HG03521 (cell line): ENCODE measurements at regions not wholly inside any gene's neighbourhood (a gene's known extent, or its start where the extent isn't known, plus 50 kb on each side); places are given as distances from the start of the nearest gene placed in this dataset.

ENCODE experiments used
- ATAC-seq: cut with Tn5 transposase; IDR thresholded peaks from one replicate; pipeline ENCODE4 v1.9.1; 2021; ENCODE audit warnings: mild to moderate bottlenecking, moderate library complexity; ENCODE audit not compliant: unreplicated experiment

GRCh38 chr12:127078577-127079350 is 1188.2 kb upstream of the TMEM132C start:
- ATAC-seq = no peak

GRCh38 chr12:127079636-127080035 is 1187.3 kb upstream of the TMEM132C start:
- ATAC-seq = no peak

DNA sequence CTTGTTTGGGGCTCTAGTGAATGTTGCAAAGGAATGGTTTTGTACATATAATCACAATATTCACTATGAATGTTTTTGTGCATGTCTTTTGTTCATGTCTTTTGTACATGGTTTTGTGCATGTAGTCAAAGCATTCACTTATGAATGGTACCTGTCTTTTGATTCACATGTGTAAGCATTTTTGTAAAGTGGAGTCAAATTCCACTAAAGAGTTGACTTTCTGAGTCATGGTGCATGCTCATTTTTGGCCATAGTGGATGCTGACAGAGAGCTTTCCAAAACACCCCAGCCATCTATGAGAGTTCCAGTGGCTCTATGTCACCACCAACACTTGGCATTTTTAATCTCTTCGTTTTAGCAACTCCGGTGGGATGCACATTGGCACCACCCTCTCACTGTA is 1185.9 kb upstream of the TMEM132C start:
- ATAC-seq = no peak

DNA sequence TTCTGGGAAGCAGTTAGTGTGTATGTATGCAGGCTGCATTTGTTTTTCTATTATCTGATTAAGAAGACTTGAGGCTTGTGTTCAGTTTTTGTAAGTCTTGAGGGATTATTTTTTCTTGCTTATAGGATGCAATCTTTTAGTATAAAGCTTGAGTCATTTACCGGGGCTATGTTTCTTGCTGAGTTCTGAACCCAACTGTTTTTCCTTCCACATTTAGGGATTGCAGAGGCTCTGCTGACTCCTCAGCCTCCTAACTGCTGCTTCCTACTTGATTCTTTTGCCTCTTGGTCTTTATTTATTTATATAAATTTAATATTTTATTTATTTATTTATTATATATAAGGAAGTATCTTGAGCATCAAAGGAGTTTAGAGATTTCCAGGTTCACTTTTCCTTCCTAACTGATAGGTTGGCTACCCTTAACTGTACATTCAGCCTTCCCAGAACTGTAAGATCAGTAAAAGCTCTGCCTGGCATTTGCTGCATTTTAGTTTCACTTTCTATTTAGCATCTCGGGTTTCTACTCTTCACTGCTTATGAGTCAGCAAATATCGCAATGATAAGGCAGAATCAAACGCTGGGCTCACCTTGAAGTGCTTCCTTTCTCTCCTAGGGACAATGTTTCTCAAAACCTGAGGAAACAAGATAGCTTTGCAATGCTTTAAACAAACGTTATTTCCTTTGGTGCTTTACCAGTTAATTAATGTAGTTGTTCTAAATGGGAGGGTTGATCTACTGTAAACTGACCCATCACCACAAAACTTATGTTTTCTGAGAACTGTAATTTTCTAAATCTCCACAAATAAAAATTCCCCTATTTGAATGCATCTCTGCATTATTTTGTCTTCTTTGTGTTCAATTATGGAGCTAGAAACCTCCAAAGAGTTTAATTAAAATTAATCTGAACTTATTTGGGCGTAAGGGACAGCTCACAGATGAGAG is 1183.7 kb upstream of the TMEM132C start:
- peak; percentile 89 for ATAC-seq

GRCh38 chr12:127101076-127101475 is 1165.9 kb upstream of the TMEM132C start:
- no peak for ATAC-seq

- ATAC-seq = no peak
Observed at GRCh38 chr12:127106041-127106440, 1160.9 kb upstream of the TMEM132C start.

- no peak for ATAC-seq
Observed at GRCh38 chr12:127106697-127107096, 1160.3 kb upstream of the TMEM132C start.

DNA sequence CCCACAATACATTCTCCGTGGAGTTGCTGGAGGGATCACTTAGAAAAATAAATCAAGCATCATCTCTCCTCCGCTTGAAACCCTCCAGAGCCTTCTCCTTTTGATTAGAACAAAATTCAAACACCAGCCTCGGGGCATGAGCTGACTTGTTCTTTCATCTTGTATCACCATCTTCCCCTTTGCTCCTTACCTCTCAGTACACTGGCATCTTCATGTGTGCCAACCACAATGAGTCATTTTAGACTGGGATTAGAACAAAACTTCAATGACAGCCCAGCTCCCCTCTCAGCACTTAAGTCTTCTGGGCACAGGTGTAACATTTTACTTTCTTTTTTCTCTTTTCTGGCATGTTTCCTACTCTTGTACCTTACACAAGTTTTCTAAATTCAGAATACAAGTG is 1159.2 kb upstream of the TMEM132C start:
- no peak for ATAC-seq

DNA sequence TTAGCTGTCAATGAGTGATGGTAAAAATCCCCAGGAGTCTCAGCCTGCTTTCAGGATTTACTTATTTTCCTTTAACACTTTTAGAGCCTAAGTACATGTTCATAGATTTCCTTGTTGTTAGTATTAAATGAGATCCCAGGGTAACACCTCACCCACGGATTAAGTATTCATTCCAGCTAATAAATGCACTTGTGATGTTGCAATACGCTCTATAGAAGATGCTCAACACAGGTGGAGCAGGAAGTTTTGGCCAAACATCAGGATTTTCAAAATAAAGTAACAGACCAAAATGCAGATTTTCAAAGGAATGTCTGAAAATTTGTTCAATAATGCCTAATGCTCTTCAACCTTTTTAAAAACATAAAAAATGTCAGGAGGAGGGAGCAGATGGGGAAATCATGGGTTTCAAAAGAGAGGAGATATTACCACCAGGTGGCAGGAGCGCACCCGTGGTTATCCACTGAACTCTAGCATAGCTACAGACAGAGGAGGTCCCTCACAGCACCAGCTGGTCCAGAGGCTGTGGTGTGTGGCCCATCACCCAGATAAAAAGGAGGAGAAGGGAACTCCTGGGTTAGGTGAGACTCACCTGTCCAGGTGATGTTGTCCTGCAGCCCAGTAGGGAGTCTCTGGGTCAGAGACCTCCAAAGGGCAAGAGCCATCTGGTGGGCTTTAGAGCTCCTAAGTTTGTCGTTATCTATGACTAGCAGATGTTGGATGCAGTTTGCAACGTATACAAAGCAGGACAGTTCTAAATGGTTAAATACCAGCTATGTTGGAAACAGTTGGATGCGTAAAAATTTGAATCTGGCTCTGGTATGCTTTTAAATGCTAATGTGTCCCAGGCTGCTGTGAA is 1158.4 kb upstream of the TMEM132C start:
- peak; percentile 83 for ATAC-seq

- ATAC-seq = no peak
Observed at GRCh38 chr12:127113945-127114344, 1153.0 kb upstream of the TMEM132C start.

GRCh38 chr12:127115468-127116035 is 1151.4 kb upstream of the TMEM132C start:
- ATAC-seq = no peak

- no peak for ATAC-seq
Observed at GRCh38 chr12:127118251-127118650, 1148.7 kb upstream of the TMEM132C start.

DNA sequence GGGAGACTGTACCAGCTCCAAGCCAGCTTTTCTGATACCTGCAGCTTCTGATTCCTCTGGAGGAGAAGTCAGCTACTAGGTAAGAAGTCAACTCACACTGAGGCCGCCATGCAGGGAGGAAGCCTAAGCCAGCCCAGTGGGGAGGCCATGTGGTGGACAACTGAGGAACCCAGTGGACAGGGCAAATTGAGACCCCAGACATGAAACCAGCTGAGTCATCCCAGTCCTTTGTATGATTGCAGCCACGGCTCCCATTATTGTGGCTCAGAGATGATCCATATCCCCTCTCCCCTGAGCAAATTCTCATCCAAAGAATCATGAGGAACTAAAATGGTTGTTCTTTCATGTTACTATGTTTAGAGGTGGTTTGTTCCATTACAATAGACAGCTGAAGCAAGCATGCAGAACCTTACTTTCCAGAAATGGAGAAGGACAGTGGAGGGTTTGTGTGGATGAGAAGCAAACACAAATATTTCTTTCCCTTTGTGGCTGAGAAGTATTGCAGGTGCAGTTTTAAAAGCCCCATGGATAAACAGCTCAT is 1147.3 kb upstream of the TMEM132C start:
- no peak for ATAC-seq

DNA sequence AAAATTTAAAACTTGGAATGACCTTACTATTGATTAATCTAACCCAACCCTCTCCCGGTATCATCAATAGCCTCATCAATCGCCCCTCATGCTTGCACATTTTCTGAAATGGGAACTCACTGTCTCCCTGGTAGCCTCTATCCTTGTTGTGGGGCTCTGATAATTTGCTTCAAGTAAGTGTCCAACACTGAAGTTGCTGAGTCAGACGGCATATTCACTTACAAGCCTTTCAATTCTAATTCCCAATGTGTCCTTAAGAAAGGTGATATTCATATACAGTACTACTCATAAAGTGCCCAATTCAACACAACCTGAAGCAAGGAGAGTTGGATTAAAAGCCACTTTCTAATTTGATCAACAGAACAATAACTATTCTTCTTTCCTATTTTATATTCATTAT is 1146.1 kb upstream of the TMEM132C start:
- ATAC-seq = no peak

- no peak for ATAC-seq
Observed at GRCh38 chr12:127121494-127122084, 1145.4 kb upstream of the TMEM132C start.

DNA sequence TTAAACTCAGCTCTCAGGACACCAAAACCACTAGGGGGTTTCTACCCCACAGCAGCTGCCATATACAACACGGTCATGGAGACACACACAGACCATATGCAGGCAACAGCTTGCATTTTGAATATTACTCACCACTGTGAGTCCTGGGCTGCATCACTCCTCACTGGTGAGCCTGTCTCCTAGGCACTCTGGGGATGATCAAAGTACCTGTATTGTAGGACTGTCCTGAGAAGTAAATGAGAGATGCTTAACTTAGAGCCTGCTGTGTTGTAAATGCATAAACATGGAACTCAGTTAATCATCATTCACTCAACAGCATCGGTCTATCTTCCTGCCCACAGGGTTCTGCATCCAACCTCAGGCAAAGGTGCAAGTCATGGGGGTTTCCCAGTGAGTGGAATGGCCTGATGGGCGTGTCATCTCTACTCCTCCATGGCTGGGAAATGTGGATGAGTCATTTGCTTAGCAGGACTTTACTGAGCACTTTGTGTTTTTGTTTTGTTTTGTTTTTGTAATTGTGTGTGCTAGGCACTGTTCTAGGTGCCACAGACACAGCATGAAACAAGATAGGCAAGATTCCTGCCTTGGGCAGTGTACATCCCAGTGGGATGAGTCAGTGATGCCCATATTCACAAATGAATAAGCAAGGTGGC is 1141.2 kb upstream of the TMEM132C start:
- peak; percentile 83 for ATAC-seq

DNA sequence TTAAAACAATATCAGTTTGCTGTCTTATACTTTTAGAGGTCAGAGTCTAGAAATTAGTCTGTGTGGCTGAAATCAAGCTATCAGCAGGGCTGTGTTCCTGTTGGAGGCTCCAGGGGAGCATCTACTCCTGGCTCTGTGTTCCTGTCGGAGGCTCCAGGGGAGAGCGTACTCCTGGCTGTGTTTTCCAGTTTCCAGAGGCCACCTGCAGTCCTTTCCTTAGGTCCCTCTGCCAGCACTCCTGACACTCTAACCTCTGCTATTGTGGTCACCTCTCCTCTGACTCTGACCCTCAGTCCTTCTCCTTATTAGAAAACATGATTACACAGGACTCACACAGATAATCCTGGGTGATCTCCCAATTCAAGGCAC is 1140.7 kb upstream of the TMEM132C start:
- peak; percentile 8 for ATAC-seq

GRCh38 chr12:127127897-127128296 is 1139.1 kb upstream of the TMEM132C start:
- ATAC-seq = no peak

DNA sequence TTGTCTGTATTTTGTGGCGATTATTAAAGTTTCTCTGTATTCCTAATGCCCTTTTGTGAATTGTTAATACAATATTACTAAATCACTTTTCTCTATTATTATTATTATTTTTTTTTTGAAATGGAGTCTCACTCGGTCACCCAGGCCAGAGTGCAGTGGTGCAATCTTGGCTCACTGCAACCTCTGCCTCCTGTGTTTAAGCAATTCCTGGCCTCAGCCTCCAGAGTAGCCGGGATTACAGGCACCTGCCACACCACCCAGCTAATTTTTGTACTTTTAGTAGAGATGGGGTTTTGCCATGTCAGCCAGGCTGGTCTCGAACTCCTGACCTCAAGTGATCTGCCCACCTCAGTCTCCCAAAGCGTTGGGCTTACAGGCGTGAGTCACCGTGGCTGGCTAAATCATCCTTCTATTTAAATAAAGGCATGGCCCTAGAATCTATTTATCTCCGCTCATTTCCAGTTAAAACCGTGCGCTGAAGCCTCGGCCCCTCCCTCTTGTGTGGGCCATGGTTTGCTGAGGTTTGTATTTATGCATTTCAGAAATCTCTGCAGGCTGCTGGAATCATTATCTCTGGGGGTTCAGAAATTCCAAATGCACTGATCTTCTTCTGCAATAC is 1136.4 kb upstream of the TMEM132C start:
- no peak for ATAC-seq
